Progenitor cell of endocrine pancreas (in vitro differentiated cells): ENCODE measurements at regions not wholly inside any gene's neighbourhood (a gene's known extent, or its start where the extent isn't known, plus 50 kb on each side); places are given as distances from the start of the nearest gene placed in this dataset.

Source experiments
- DNase-seq: peaks from one replicate; pipeline ENCODE4 v3.0.0; 2021; ENCODE audit warnings: low spot score; ENCODE audit not compliant: unreplicated experiment
- H3K27ac Mint-ChIP-seq: 2 replicates; pipeline ENCODE4 v1.8.0; 2021; ENCODE audit warnings: mild to moderate bottlenecking, moderate library complexity, mixed read lengths
- H3K27me3 Mint-ChIP-seq: 2 replicates; pipeline ENCODE4 v1.8.0; 2021; ENCODE audit warnings: mixed read lengths
- H3K36me3 Mint-ChIP-seq: 2 replicates; pipeline ENCODE4 v1.8.0; 2022; ENCODE audit warnings: mixed read lengths; ENCODE audit not compliant: insufficient read depth
- H3K4me1 Mint-ChIP-seq: 2 replicates; pipeline ENCODE4 v1.8.0; 2021; ENCODE audit warnings: low read depth, mixed read lengths
- H3K4me3 Mint-ChIP-seq: 2 replicates; pipeline ENCODE4 v1.8.0; 2021; ENCODE audit warnings: low read depth, mild to moderate bottlenecking, moderate library complexity, mixed read lengths
- H3K9me3 Mint-ChIP-seq: 2 replicates; pipeline ENCODE4 v1.8.0; 2021; ENCODE audit warnings: low read depth, mixed read lengths
- CTCF ChIP-seq: fragments of 200-600 bp; sonication (generic); IDR thresholded peaks from one replicate; pipeline ENCODE4 v1.5.0; 2021; ENCODE audit warnings: antibody characterized with exemption, mild to moderate bottlenecking; ENCODE audit not compliant: unreplicated experiment

GRCh38 chr1:60596791-60597750 is 485.3 kb upstream of the NFIA start:
- Mint-ChIP-seq H3K27me3 (no peaks in the 10 kb centered on the region), H3K9me3 (peaks cover 3% of the 10 kb centered on the region)

GRCh38 chr1:60591583-60591982 is 490.8 kb upstream of the NFIA start:
- no peak for TF ChIP-seq CTCF
- H3K27me3 Mint-ChIP-seq = no peaks in the 10 kb centered on the region
- H3K9me3 Mint-ChIP-seq = peaks cover 3% of the 10 kb centered on the region
- H3K36me3 Mint-ChIP-seq = no peaks in the 10 kb centered on the region
- H3K4me3 Mint-ChIP-seq = no peak overlapping the region
- no peak for DNase-seq
- H3K27ac Mint-ChIP-seq = no peak overlapping the region
- no peaks in the 10 kb centered on the region for H3K4me1 Mint-ChIP-seq

More at GRCh38 chr1:60596791-60597750, 485.3 kb upstream of the NFIA start:
- Mint-ChIP-seq H3K4me3 (no peak overlapping the region), H3K4me1 (peaks cover 6% of the 10 kb centered on the region), H3K36me3 (no peaks in the 10 kb centered on the region), H3K27ac (no peak overlapping the region)
- TF ChIP-seq CTCF = no peak
- DNase-seq = no peak

- H3K9me3 Mint-ChIP-seq = peaks cover 4% of the 10 kb centered on the region
- TF ChIP-seq CTCF = no peak
- DNase-seq = no peak
- H3K27ac Mint-ChIP-seq = no peak overlapping the region
- H3K27me3 Mint-ChIP-seq = no peaks in the 10 kb centered on the region
- no peaks in the 10 kb centered on the region for H3K36me3 Mint-ChIP-seq
- H3K4me1 Mint-ChIP-seq = no peaks in the 10 kb centered on the region
- no peak overlapping the region for H3K4me3 Mint-ChIP-seq
Observed at GRCh38 chr1:60589916-60590315, 492.4 kb upstream of the NFIA start.

- Mint-ChIP-seq H3K27ac (no peak overlapping the region), H3K27me3 (no peaks in the 10 kb centered on the region), H3K36me3 (peaks cover 2% of the 10 kb centered on the region), H3K9me3 (peaks cover 9% of the 10 kb centered on the region), H3K4me1 (no peaks in the 10 kb centered on the region), H3K4me3 (no peak overlapping the region)
- no peak for DNase-seq
- no peak for TF ChIP-seq CTCF
Observed at GRCh38 chr1:60589046-60589748, 493.2 kb upstream of the NFIA start.

GRCh38 chr1:60584371-60584770 is 498.0 kb upstream of the NFIA start:
- no peak overlapping the region for H3K27ac Mint-ChIP-seq
- no peak for DNase-seq
- H3K9me3 Mint-ChIP-seq = peaks cover 20% of the 10 kb centered on the region
- peaks cover 4% of the 10 kb centered on the region for H3K4me1 Mint-ChIP-seq
- no peaks in the 10 kb centered on the region for H3K27me3 Mint-ChIP-seq
- TF ChIP-seq CTCF = no peak
- no peak overlapping the region for H3K4me3 Mint-ChIP-seq
- H3K36me3 Mint-ChIP-seq = peaks cover 4% of the 10 kb centered on the region
